Fibroblast of lung (primary cell): ENCODE measurements at regions not wholly inside any gene's neighbourhood (a gene's known extent, or its start where the extent isn't known, plus 50 kb on each side); places are given as distances from the start of the nearest gene placed in this dataset.

Source experiments
- DNase-seq, 2 donors: peaks; one replicate each; pipeline versions ENCODE4 v3.0.0 to v3.0.0-alpha.2; 2010; ENCODE audit warnings: low read depth in 2 of 2
- H2AFZ ChIP-seq: 2 replicates; pipeline ENCODE4 v1.5.1; 2012; ENCODE audit warnings: low read length, control low read depth, inconsistent platforms
- H3K27ac ChIP-seq: 2 replicates; pipeline ENCODE4 v1.5.1; 2011; ENCODE audit warnings: low read length, control low read depth; ENCODE audit not compliant: insufficient read depth
- H3K27me3 ChIP-seq: 2 replicates; pipeline ENCODE4 v1.5.1; 2011; ENCODE audit warnings: mild to moderate bottlenecking, low read length; ENCODE audit not compliant: control insufficient read depth, insufficient read depth
- H3K36me3 ChIP-seq: 2 replicates; pipeline ENCODE4 v1.5.1; 2011; ENCODE audit warnings: low read length; ENCODE audit not compliant: control insufficient read depth, insufficient read depth
- H3K4me1 ChIP-seq: 2 replicates; pipeline ENCODE4 v1.5.1; 2011; ENCODE audit warnings: low read length; ENCODE audit not compliant: control insufficient read depth, insufficient read depth; ENCODE audit errors: extremely low read depth
- H3K4me2 ChIP-seq: 2 replicates; pipeline ENCODE4 v1.5.1; 2011; ENCODE audit warnings: low read length, control low read depth; ENCODE audit not compliant: insufficient read depth; ENCODE audit errors: extremely low read depth
- H3K4me3 ChIP-seq, 4 experiments: fragments of 200-600 bp in 1 of 4; sonication (generic) in 1 of 4; replicated peaks in 1 of 4; 2 replicates each; pipeline ENCODE4 v1.5.1; 2011 to 2016; ENCODE audit warnings: low read length in 4 of 4, low read depth in 3 of 4, mild to moderate bottlenecking in 3 of 4, control low read depth in 2 of 4, inconsistent platforms in 1 of 4, mixed read lengths in 1 of 4; ENCODE audit not compliant: insufficient read depth in 1 of 4; ENCODE audit errors: control extremely low read depth in 1 of 4
- H3K79me2 ChIP-seq: 2 replicates; pipeline ENCODE4 v1.5.1; 2012; ENCODE audit warnings: mild to moderate bottlenecking, low read length, inconsistent platforms; ENCODE audit not compliant: control insufficient read depth, insufficient read depth
- H3K9ac ChIP-seq: 2 replicates; pipeline ENCODE4 v1.5.1; 2011; ENCODE audit warnings: mild to moderate bottlenecking, low read length, control low read depth; ENCODE audit not compliant: insufficient read depth
- H3K9me3 ChIP-seq: 2 replicates; pipeline ENCODE4 v1.5.1; 2012; ENCODE audit warnings: low read depth, low read length; ENCODE audit not compliant: control insufficient read depth, insufficient read depth
- H4K20me1 ChIP-seq: 2 replicates; pipeline ENCODE4 v1.5.1; 2011; ENCODE audit warnings: low read length; ENCODE audit not compliant: control insufficient read depth, insufficient read depth; ENCODE audit errors: extremely low read depth
- CTCF ChIP-seq, 2 donors: IDR thresholded peaks in 1 of 2; conservative IDR thresholded peaks in 1 of 2; 1 replicate in 1 of 2; 2 replicates in 1 of 2; pipeline ENCODE4 v1.5.1; 2011 to 2012; ENCODE audit warnings: low read length in 2 of 2, control low read depth in 1 of 2, inconsistent platforms in 1 of 2, low read depth in 1 of 2, mild to moderate bottlenecking in 1 of 2
- EZH2 ChIP-seq: IDR thresholded peaks from 2 replicates; pipeline ENCODE4 v1.5.1; 2012; ENCODE audit warnings: low read length, control low read depth, mild to moderate bottlenecking; ENCODE audit errors: missing control alignments

DNA sequence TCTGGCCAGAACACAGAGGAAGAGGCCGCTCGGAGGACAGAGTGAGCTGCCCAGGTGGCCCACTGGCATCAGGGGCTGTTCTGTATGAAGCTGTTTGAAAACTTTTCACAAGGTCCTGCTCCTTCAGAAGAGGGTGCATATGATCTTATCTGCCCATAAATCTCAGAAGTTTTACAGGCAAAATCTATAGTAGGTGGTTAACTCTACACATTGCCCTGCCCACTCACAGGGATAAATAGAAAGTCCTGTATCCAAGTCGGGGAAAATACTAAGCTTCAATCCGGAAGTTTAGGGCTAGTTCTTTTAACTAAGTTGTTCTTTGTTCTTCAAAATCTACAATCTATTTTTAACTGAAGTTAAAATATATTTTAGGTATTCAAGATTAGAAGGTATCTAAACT, 233.7 kb downstream of the FOXA2 start:
- H3K4me2 ChIP-seq, result no peak overlapping the region
- no peaks in the 10 kb centered on the region for H3K27me3 ChIP-seq
- no peaks in the 10 kb centered on the region for H3K9me3 ChIP-seq
- no peaks in the 10 kb centered on the region for H3K4me1 ChIP-seq
- H3K79me2 ChIP-seq, result no peaks in the 10 kb centered on the region
- no peak for DNase-seq
- H3K36me3 ChIP-seq, result no peaks in the 10 kb centered on the region
- no peak overlapping the region for H3K9ac ChIP-seq
- no peak overlapping the region for H3K4me3 ChIP-seq
- H3K27ac ChIP-seq, result no peak overlapping the region
- TF ChIP-seq EZH2 (no peak), CTCF (conservative IDR thresholded peaks at IDR 0.05 in 1 of 2, IDR thresholded peaks at IDR 0.05 in 1 of 2; ENCODE audit: low read depth in 1 of 2, low read length in 2 of 2) (no peak)
- no peak overlapping the region for H2AFZ ChIP-seq
- H4K20me1 ChIP-seq, result no peaks in the 10 kb centered on the region

GRCh38 chr20:22348010-22348409, 236.4 kb downstream of the FOXA2 start:
- H4K20me1 ChIP-seq, result no peaks in the 10 kb centered on the region
- DNase-seq, result no peak
- no peak overlapping the region for H3K4me2 ChIP-seq
- TF ChIP-seq CTCF (conservative IDR thresholded peaks at IDR 0.05 in 1 of 2, IDR thresholded peaks at IDR 0.05 in 1 of 2; ENCODE audit: low read depth in 1 of 2, low read length in 2 of 2) (no peak), EZH2 (no peak)
- no peaks in the 10 kb centered on the region for H3K9me3 ChIP-seq
- H3K4me3 ChIP-seq, result no peak overlapping the region
- no peaks in the 10 kb centered on the region for H3K4me1 ChIP-seq
- H2AFZ ChIP-seq, result no peak overlapping the region
- H3K36me3 ChIP-seq, result no peaks in the 10 kb centered on the region
- H3K27me3 ChIP-seq, result no peaks in the 10 kb centered on the region
- H3K27ac ChIP-seq, result no peak overlapping the region
- no peaks in the 10 kb centered on the region for H3K79me2 ChIP-seq
- H3K9ac ChIP-seq, result no peak overlapping the region

DNA sequence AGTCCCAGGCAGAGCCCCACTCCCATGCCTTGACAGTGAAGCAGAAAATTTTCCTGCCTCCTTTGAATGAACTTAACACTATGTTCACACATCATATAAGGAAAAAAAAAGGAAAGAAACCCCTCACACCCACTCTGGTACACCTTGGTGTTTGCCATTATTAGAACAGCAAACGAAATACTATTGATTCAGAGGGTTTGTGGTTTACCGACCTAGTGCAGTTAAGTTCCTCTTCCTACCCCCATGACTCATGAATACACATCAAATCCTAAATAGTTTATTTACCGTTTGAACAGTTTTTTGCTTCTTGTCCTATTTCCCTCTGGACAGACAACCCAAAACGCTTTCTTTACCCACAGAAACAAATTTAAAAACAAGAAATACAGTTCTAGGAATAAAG, 237.7 kb downstream of the FOXA2 start:
- no peak for DNase-seq
- Histone ChIP-seq H3K27ac (no peak overlapping the region), H3K4me2 (no peak overlapping the region), H3K4me1 (no peaks in the 10 kb centered on the region), H4K20me1 (no peaks in the 10 kb centered on the region), H3K79me2 (no peaks in the 10 kb centered on the region), H3K36me3 (no peaks in the 10 kb centered on the region), H3K9me3 (no peaks in the 10 kb centered on the region), H3K27me3 (no peaks in the 10 kb centered on the region), H3K9ac (no peak overlapping the region), H3K4me3 (no peak overlapping the region), H2AFZ (no peak overlapping the region)
- TF ChIP-seq EZH2 (no peak), CTCF (conservative IDR thresholded peaks at IDR 0.05 in 1 of 2, IDR thresholded peaks at IDR 0.05 in 1 of 2; ENCODE audit: low read depth in 1 of 2, low read length in 2 of 2) (no peak)
